ENCODE measurements at regions not wholly inside any gene's neighbourhood (a gene's known extent, or its start where the extent isn't known, plus 50 kb on each side); places are given as distances from the start of the nearest gene placed in this dataset.

- TF ChIP-seq, protein P1, sequence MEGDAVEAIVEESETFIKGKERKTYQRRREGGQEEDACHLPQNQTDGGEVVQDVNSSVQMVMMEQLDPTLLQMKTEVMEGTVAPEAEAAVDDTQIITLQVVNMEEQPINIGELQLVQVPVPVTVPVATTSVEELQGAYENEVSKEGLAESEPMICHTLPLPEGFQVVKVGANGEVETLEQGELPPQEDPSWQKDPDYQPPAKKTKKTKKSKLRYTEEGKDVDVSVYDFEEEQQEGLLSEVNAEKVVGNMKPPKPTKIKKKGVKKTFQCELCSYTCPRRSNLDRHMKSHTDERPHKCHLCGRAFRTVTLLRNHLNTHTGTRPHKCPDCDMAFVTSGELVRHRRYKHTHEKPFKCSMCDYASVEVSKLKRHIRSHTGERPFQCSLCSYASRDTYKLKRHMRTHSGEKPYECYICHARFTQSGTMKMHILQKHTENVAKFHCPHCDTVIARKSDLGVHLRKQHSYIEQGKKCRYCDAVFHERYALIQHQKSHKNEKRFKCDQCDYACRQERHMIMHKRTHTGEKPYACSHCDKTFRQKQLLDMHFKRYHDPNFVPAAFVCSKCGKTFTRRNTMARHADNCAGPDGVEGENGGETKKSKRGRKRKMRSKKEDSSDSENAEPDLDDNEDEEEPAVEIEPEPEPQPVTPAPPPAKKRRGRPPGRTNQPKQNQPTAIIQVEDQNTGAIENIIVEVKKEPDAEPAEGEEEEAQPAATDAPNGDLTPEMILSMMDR (conservative IDR thresholded peaks at IDR 0.05), result no peak
- no peak for TF ChIP-seq EZH2 (IDR thresholded peaks at IDR 0.05; ENCODE audit: low read depth)
Observed at GRCh38 chr6:66851930-66852329, 1144.9 kb upstream of the EYS start.

Data from PC-9 (cell line).